ENCODE measurements at regions not wholly inside any gene's neighbourhood (a gene's known extent, or its start where the extent isn't known, plus 50 kb on each side); places are given as distances from the start of the nearest gene placed in this dataset.

DNA sequence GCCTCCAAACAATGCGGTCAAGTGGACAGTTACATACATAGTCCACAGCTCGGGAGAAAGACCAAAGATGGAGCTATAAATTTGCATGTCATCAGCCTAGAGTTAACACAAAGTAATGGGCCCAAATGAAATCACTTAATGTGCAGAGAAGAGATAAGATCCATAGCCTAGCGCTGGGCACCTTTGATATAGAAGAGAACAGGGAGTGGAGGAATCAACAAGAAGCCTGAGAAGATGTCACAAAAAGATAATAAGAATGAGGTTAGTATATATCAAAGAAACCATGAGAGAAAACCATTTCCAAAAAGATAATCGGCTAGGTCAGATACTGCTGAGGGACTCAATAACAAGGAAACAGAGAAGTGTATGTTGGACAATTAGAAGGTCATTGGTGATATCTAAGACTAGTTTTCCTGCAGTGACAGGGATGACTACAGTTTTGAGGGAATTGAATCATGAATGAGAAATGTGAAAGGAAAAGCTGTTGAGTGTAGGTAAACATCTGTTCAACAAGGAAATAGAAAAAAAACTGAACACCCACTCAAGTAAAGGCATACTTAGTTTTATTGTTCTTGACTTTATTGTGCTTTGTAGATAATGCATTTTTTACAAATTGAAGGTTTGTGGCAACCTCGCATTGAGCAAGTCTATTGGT, 68.7 kb upstream of the CDH6 start:
- no peak overlapping the region for H3K4me3 Mint-ChIP-seq
- no peaks in the 10 kb centered on the region; the same call in 1 of the 2 replicates for H3K9me3 Mint-ChIP-seq
- H3K4me1 Mint-ChIP-seq (ENCODE audit: low read depth) = peaks cover 22% of the 10 kb centered on the region; the same call in 1 of the 2 replicates
- peaks cover 3% of the 10 kb centered on the region; the same call in 1 of the 2 replicates for H3K27me3 Mint-ChIP-seq (ENCODE audit: insufficient read depth)
- no peak overlapping the region for H3K27ac Mint-ChIP-seq
- H3K36me3 Mint-ChIP-seq (ENCODE audit: low read depth) = no peaks in the 10 kb centered on the region
- DNase-seq = no peak
- TF ChIP-seq, protein P1, sequence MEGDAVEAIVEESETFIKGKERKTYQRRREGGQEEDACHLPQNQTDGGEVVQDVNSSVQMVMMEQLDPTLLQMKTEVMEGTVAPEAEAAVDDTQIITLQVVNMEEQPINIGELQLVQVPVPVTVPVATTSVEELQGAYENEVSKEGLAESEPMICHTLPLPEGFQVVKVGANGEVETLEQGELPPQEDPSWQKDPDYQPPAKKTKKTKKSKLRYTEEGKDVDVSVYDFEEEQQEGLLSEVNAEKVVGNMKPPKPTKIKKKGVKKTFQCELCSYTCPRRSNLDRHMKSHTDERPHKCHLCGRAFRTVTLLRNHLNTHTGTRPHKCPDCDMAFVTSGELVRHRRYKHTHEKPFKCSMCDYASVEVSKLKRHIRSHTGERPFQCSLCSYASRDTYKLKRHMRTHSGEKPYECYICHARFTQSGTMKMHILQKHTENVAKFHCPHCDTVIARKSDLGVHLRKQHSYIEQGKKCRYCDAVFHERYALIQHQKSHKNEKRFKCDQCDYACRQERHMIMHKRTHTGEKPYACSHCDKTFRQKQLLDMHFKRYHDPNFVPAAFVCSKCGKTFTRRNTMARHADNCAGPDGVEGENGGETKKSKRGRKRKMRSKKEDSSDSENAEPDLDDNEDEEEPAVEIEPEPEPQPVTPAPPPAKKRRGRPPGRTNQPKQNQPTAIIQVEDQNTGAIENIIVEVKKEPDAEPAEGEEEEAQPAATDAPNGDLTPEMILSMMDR (IDR thresholded peaks at IDR 0.05) = no peak

DNA sequence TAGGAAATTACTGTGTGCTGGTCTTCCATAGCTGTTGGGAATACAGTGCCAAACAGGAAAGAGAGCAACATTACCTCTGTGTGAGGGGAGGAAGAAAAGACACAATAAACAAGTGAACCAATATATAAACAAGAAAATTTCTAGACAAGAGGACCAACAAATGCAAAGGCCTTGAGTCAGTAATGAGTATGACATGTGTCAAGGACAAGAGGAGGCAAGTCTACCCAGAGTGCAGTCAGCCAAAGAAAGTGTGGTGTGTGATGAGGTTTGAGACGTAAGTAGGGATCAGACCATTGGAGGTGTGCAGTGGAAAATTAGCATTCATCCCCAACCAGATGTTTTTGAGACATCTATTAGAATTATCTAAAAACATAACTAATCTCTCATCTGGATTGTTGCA, 69.5 kb upstream of the CDH6 start:
- Mint-ChIP-seq H3K27ac (no peak overlapping the region; the same call in 1 of the 2 replicates), H3K27me3 (ENCODE audit: insufficient read depth) (peaks cover 3% of the 10 kb centered on the region; the same call in 1 of the 2 replicates), H3K9me3 (no peaks in the 10 kb centered on the region; the same call in 1 of the 2 replicates), H3K4me1 (ENCODE audit: low read depth) (peaks cover 22% of the 10 kb centered on the region; the same call in 1 of the 2 replicates), H3K36me3 (ENCODE audit: low read depth) (no peaks in the 10 kb centered on the region), H3K4me3 (no peak overlapping the region)
- DNase-seq = no peak
- TF ChIP-seq, protein P1 (IDR thresholded peaks at IDR 0.05) = no peak

DNA sequence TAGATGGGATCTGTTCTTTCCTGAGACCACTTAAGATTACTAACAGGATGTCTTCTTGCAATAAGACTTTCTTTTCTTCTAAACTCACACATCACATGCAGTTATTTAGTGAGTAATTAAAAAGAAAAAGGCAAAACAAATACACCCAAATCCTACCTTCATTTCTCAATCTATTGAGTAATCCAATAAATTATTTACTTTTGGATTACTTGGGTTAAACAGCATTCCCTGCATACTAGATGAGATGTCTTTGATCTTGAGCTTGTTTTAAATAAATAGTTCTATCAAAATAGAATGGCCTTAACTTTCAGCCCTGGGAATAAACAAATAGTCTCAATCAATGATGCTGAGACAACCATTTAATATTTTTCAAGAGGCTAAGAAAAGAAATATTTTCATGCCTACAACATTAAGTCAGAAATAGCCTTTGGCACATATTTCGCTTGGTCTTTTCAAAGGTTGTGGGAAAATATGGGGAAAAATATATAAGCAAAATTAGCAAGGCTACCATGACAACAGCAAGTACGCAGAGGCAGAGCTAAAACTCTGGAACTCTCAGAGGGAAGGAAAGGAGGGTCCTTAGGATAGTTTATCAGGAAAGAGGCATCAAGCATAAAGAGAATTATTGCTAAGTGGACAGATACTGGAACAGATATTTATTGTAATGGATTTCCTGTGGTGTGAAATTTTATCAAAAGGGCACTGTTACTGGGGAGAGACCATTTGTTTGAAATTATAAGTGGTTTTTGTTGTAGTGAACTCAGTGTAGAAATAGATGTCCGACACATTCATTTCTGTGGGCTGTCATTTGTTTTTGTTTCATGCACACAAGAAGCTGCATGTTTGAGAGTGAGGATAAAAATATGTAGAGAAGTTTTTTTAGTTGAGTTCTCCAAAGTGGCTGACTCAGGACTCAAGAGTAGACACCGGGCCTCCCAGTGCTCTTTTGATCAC, 70.2 kb upstream of the CDH6 start:
- peaks cover 3% of the 10 kb centered on the region; the same call in 1 of the 2 replicates for H3K27me3 Mint-ChIP-seq (ENCODE audit: insufficient read depth)
- H3K9me3 Mint-ChIP-seq = no peaks in the 10 kb centered on the region
- H3K4me1 Mint-ChIP-seq (ENCODE audit: low read depth) = peaks cover 22% of the 10 kb centered on the region; the same call in 1 of the 2 replicates
- TF ChIP-seq, protein P1 (IDR thresholded peaks at IDR 0.05) = no peak
- no peak for DNase-seq
- no peak overlapping the region for H3K4me3 Mint-ChIP-seq
- peak overlapping the region; percentile 66; the same call in 1 of the 2 replicates for H3K27ac Mint-ChIP-seq
- H3K36me3 Mint-ChIP-seq (ENCODE audit: low read depth) = no peaks in the 10 kb centered on the region

DNA sequence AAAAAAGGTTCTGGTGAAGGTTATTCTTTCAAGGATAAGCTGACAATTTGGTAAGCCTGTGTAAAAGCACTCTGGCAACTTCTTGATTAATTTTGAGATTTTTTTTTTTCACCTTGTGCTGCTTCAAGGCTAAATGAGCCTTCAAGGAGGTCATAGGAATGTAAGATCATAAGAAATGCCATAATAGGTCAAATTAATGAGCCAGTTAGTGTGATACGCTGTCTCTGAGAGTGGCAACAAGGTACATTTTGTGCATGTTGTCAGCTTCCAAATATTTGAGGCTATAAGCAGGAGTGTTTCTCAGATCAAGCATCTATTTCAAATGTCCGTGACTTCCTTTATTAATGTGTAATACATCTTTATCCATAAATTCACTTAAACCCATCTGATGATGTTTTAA, 72.3 kb upstream of the CDH6 start:
- peaks cover 22% of the 10 kb centered on the region; the same call in 1 of the 2 replicates for H3K4me1 Mint-ChIP-seq (ENCODE audit: low read depth)
- no peaks in the 10 kb centered on the region for H3K27me3 Mint-ChIP-seq (ENCODE audit: insufficient read depth)
- no peaks in the 10 kb centered on the region for H3K9me3 Mint-ChIP-seq
- H3K36me3 Mint-ChIP-seq (ENCODE audit: low read depth) = no peaks in the 10 kb centered on the region
- H3K4me3 Mint-ChIP-seq = no peak overlapping the region
- no peak overlapping the region for H3K27ac Mint-ChIP-seq
- TF ChIP-seq, protein P1 (IDR thresholded peaks at IDR 0.05) = no peak
- no peak for DNase-seq

DNA sequence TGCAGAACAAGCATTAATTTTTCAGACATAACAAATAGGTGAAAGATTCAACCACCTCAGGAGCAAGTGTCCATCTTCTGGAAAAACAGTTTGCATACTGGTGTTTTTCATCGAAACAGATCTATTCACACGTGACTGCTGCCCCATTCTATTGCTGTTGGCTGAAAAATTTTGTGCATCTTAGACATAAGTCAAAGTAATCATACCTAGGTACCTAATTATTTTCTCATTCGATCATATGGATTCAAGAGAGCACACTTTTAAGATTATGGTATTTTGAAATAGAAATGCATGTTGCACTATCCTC, 72.9 kb upstream of the CDH6 start:
- no peak for DNase-seq
- Mint-ChIP-seq H3K4me1 (ENCODE audit: low read depth) (peaks cover 22% of the 10 kb centered on the region; the same call in 1 of the 2 replicates), H3K27me3 (ENCODE audit: insufficient read depth) (no peaks in the 10 kb centered on the region), H3K36me3 (ENCODE audit: low read depth) (no peaks in the 10 kb centered on the region), H3K4me3 (no peak overlapping the region), H3K9me3 (no peaks in the 10 kb centered on the region), H3K27ac (no peak overlapping the region)
- TF ChIP-seq, protein P1 (IDR thresholded peaks at IDR 0.05) = no peak
